Ascending aorta (tissue), 2 donors: ENCODE measurements at regions not wholly inside any gene's neighbourhood (a gene's known extent, or its start where the extent isn't known, plus 50 kb on each side); places are given as distances from the start of the nearest gene placed in this dataset.

Source experiments
- DNase-seq, 2 donors: peaks; one replicate each; pipeline ENCODE4 v3.0.0-alpha.2; 2019; ENCODE audit warnings: low spot score in 2 of 2
- H3K27ac ChIP-seq, 2 donors: fragments of 200-600 bp; sonication (generic); one replicate each; pipeline ENCODE4 v1.5.1; 2016 to 2017; ENCODE audit warnings: mild to moderate bottlenecking in 1 of 2
- H3K27me3 ChIP-seq: fragments of 200-600 bp; sonication (generic); one replicate; pipeline ENCODE4 v1.5.1; 2017
- H3K36me3 ChIP-seq, 2 donors: fragments of 200-600 bp; sonication (generic); one replicate each; pipeline ENCODE4 v1.5.1; 2016
- H3K4me1 ChIP-seq, 2 donors: fragments of 200-600 bp; sonication (generic); one replicate each; pipeline ENCODE4 v1.5.1; 2016 to 2017; ENCODE audit warnings: mild to moderate bottlenecking in 1 of 2
- H3K4me3 ChIP-seq, 2 donors: fragments of 200-600 bp; sonication (generic); one replicate each; pipeline ENCODE4 v1.5.1; 2016 to 2017; ENCODE audit warnings: mild to moderate bottlenecking in 1 of 2
- H3K9me3 ChIP-seq, 2 donors: fragments of 200-600 bp; sonication (generic); one replicate each; pipeline ENCODE4 v1.5.1; 2016
- intact Hi-C: fragments of 100-400 bp; cut with DNase I; formaldehyde crosslinking; loops from one replicate; pipeline ENCODE4 v1.15.1; 2023
- TF ChIP-seq, protein P1 (sequence below), 3 experiments: fragments of 200-600 bp in 2 of 3; fragments of 450-650 bp in 1 of 3; sonication (generic) in 2 of 3; IDR thresholded peaks; one replicate each; pipeline ENCODE4 v1.5.1; 2016 to 2019; ENCODE audit warnings: antibody characterized with exemption in 3 of 3, mild to moderate bottlenecking in 1 of 3, moderate library complexity in 1 of 3

DNA sequence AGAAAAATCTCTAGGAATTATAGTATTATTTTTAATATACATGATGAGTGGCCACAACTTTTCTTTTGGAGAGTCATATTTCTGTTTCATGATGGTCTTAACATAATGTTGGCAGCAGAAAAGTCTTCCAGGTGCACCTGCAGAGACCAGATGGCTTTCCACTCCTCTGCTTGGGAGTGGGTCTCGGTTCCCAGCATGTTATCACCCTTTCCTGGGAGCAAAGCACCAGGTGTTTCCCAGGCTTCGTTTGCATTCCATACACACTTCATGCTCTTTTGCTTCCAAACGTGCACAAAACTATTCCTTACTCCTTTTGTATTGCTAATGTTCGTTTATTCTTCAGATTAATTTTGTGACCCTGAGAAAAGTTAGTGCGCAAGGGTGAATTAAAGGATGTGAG is 305.2 kb downstream of the CDH2 start:
- Histone ChIP-seq H3K27ac (no peak overlapping the region), H3K27me3 (no peaks in the 10 kb centered on the region), H3K4me3 (no peak overlapping the region), H3K9me3 (no peaks in the 10 kb centered on the region), H3K36me3 (no peaks in the 10 kb centered on the region), H3K4me1 (no peaks in the 10 kb centered on the region)
- TF ChIP-seq, protein P1, sequence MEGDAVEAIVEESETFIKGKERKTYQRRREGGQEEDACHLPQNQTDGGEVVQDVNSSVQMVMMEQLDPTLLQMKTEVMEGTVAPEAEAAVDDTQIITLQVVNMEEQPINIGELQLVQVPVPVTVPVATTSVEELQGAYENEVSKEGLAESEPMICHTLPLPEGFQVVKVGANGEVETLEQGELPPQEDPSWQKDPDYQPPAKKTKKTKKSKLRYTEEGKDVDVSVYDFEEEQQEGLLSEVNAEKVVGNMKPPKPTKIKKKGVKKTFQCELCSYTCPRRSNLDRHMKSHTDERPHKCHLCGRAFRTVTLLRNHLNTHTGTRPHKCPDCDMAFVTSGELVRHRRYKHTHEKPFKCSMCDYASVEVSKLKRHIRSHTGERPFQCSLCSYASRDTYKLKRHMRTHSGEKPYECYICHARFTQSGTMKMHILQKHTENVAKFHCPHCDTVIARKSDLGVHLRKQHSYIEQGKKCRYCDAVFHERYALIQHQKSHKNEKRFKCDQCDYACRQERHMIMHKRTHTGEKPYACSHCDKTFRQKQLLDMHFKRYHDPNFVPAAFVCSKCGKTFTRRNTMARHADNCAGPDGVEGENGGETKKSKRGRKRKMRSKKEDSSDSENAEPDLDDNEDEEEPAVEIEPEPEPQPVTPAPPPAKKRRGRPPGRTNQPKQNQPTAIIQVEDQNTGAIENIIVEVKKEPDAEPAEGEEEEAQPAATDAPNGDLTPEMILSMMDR (IDR thresholded peaks at IDR 0.05): no peak
- intact Hi-C loops: no loop called here
- no peak for DNase-seq

DNA sequence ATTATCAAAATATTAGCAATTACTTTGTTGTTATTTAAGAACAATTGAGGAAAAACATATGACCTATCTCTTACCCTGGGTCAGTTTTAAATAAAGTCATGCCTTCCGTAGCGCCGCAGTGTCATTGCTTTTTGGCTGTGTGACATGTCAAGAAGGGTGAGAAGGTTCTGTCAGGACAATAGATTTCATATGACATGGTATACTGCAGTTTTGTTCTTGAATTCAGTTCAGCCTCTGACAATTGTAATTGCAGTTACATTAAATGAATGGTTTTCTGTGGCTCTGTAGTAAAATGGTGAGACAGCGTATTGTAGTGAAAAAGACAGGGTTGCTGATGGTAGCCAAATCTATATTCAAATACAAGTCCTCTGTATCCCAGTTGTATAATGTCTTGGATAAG is 307.2 kb downstream of the CDH2 start:
- no peak overlapping the region for H3K4me3 ChIP-seq
- no peak for DNase-seq
- TF ChIP-seq, protein P1 (IDR thresholded peaks at IDR 0.05): no peak
- H3K27me3 ChIP-seq: no peaks in the 10 kb centered on the region
- H3K36me3 ChIP-seq: no peaks in the 10 kb centered on the region
- no peaks in the 10 kb centered on the region for H3K4me1 ChIP-seq
- intact Hi-C loops: no loop called here
- no peak overlapping the region for H3K27ac ChIP-seq
- H3K9me3 ChIP-seq: no peaks in the 10 kb centered on the region

DNA sequence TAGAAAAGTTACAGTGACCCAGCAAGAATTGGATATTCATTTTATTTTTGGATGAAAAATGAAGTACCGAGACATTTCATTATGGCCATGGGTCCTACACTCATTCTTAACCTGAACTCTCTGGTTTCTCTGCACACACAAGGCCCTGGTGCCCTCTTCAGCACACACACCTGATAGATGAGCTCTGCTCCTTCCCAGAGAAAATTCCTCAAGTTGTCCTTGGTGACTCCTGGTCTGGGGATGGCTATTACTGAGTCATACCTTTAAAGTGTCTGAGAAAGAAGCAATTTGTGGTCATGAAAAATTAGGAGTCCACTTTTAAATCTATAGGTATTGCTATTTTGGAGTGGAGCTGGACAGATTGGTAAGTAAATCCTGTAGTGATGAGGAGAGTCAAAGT is 311.5 kb downstream of the CDH2 start:
- Histone ChIP-seq H3K4me3 (no peak overlapping the region), H3K9me3 (no peaks in the 10 kb centered on the region), H3K27ac (no peak overlapping the region), H3K27me3 (no peaks in the 10 kb centered on the region), H3K4me1 (no peaks in the 10 kb centered on the region), H3K36me3 (no peaks in the 10 kb centered on the region)
- TF ChIP-seq, protein P1 (IDR thresholded peaks at IDR 0.05): no peak
- intact Hi-C loops: no loop called here
- no peak for DNase-seq

DNA sequence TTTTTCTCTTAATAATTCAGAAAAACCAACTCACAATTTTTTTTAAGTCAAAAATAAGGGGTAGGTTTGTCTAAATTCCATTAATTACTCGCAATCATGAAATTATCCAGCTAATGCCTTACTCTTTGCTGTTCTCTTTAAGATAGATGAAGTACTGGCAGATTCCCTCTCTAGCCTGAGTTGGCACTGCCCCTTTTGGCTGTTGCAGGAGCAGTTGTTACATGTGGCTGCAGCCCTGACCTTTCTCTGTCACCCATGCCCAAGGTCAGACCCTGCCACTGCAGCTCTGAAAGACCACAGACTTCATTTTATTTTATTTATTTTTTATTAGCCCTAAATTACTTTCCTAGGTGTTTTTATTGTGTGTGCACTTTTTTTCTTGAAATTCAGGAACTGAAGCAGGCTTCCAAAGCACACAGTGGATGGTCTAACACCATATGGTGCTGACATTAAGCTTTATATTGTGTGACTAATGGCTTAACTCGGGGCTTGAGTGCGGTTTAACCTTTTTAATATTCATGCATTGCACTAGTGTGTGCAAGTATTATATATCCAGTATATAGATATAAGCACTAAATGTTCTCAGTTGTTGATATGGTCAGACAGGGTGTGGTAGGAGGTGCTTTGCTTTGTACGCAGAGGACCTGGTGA is 313.0 kb downstream of the CDH2 start:
- no peak for DNase-seq
- H3K4me3 ChIP-seq: no peak overlapping the region
- no peaks in the 10 kb centered on the region for H3K4me1 ChIP-seq
- no peak overlapping the region for H3K27ac ChIP-seq
- intact Hi-C loops: no loop called here
- no peaks in the 10 kb centered on the region for H3K9me3 ChIP-seq
- TF ChIP-seq, protein P1 (IDR thresholded peaks at IDR 0.05): no peak
- no peaks in the 10 kb centered on the region for H3K27me3 ChIP-seq
- no peaks in the 10 kb centered on the region for H3K36me3 ChIP-seq

DNA sequence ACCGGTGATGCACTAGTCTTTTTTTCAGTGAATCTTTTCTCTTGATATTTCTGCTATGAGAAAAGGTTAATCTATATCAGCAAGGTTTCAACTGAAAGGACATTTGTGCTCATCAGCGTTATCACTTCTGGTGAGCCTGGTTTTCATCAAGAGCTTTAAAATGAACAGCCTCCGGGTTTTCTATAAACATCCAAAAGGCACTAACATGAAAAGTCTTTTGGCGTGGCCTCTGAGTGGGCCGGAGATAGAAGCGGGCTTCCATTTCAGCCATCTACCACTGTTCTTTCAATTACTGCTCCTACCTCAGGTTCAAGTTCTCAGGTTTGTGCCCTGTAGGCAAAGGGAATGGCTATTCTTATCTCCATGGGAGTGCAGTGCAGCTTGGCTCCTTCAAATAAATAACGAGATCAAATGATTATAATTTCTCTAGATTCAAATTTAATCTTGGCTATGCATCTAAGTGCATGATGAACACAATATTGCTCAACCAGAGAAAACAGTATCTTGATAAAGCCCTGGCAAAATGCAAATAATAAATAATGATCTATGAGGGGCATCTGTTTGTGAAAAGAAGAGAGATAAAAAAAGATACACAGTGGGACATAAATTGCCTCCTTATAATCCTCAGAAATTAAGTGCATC is 314.8 kb downstream of the CDH2 start:
- no peaks in the 10 kb centered on the region for H3K9me3 ChIP-seq
- TF ChIP-seq, protein P1 (IDR thresholded peaks at IDR 0.05): no peak
- no peak for DNase-seq
- H3K4me1 ChIP-seq: no peaks in the 10 kb centered on the region
- H3K27ac ChIP-seq: no peak overlapping the region
- intact Hi-C loops: no loop called here
- no peaks in the 10 kb centered on the region for H3K36me3 ChIP-seq
- no peaks in the 10 kb centered on the region for H3K27me3 ChIP-seq
- no peak overlapping the region for H3K4me3 ChIP-seq
